Endothelial cell of umbilical vein (primary cell): ENCODE measurements at regions not wholly inside any gene's neighbourhood (a gene's known extent, or its start where the extent isn't known, plus 50 kb on each side); places are given as distances from the start of the nearest gene placed in this dataset.

Experiments
- BruUV-seq: library from RNA; stranded (reverse); fragments of 400-500 nt; replicated peaks from 2 replicates; lab custom pipeline; 2021; lab: Mats Ljungman, UMichigan
- CTCF ChIA-PET: fragments of 300-600, 350-600 bp; sonication (Branson Sonifier 250); formaldehyde crosslinking; loops from one replicate; lab custom pipeline; 2021; ENCODE audit warnings: antibody characterized with exemption, inconsistent platforms; lab: Charles Lee
- POLR2A ChIA-PET: fragments of 300-600, 350-600 bp; sonication (Branson Sonifier 250); formaldehyde crosslinking; loops from one replicate; lab custom pipeline; 2021; ENCODE audit warnings: antibody characterized with exemption, inconsistent platforms; lab: Charles Lee
- DNase-seq: peaks from one replicate; pipeline ENCODE4 v3.0.0-alpha.2; 2011; ENCODE audit warnings: low read depth, low spot score
- FAIRE-seq: peaks from 2 replicates; lab custom pipeline; 2011; peaks lifted over from hg19 to GRCh38; lab: Jason Lieb, UNC
- H2AFZ ChIP-seq: 2 replicates; pipeline ENCODE4 v1.6.0; 2012; ENCODE audit warnings: low read depth, low read length, control low read depth, inconsistent platforms
- H3K27ac ChIP-seq: 2 replicates; pipeline ENCODE4 v1.5.1; 2011; ENCODE audit warnings: low read depth, mild to moderate bottlenecking, control low read depth, low read length, moderate library complexity; ENCODE audit not compliant: insufficient read depth
- H3K27me3 ChIP-seq, 2 experiments: 2 replicates each; pipeline versions ENCODE4 v1.6.0 to v1.6.1; 2011; ENCODE audit warnings: low read length in 2 of 2, mixed read lengths in 1 of 2; ENCODE audit not compliant: control insufficient read depth in 2 of 2, insufficient read depth in 2 of 2
- H3K36me3 ChIP-seq, 2 experiments: 2 replicates in 1 of 2; 3 replicates in 1 of 2; pipeline ENCODE4 v1.5.1; 2011; ENCODE audit warnings: low read length in 2 of 2, mild to moderate bottlenecking in 1 of 2, moderate library complexity in 1 of 2; ENCODE audit not compliant: control insufficient read depth in 2 of 2, insufficient read depth in 2 of 2; ENCODE audit errors: extremely low read depth in 1 of 2
- H3K4me1 ChIP-seq: 3 replicates; pipeline ENCODE4 v1.5.1; 2011; ENCODE audit warnings: mild to moderate bottlenecking, low read length; ENCODE audit not compliant: control insufficient read depth, insufficient read depth; ENCODE audit errors: extremely low read depth
- H3K4me2 ChIP-seq: 2 replicates; pipeline ENCODE4 v1.6.1; 2011; ENCODE audit warnings: low read length, control low read depth, mixed read lengths; ENCODE audit not compliant: insufficient read depth
- H3K4me3 ChIP-seq, 3 experiments: fragments of 200-600 bp in 1 of 3; sonication (generic), shearing (Covaris generic) in 1 of 3; replicated peaks in 1 of 3; 2 replicates each; pipeline ENCODE4 v1.5.1; 2011 to 2016; ENCODE audit warnings: control low read depth in 3 of 3, low read length in 3 of 3, mild to moderate bottlenecking in 2 of 3, inconsistent platforms in 1 of 3, low read depth in 1 of 3, moderate library complexity in 1 of 3; ENCODE audit not compliant: insufficient read depth in 1 of 3
- H3K79me2 ChIP-seq: 2 replicates; pipeline ENCODE4 v1.6.0; 2012; ENCODE audit warnings: low read length, inconsistent platforms; ENCODE audit not compliant: control insufficient read depth, insufficient read depth
- H3K9ac ChIP-seq: replicated peaks from 2 replicates; pipeline ENCODE3; 2011; ENCODE audit warnings: low read length, control low read depth; ENCODE audit not compliant: insufficient read depth; ENCODE audit errors: extremely low read depth
- H3K9me1 ChIP-seq: replicated peaks from 3 replicates; pipeline ENCODE4 v1.6.0; 2011; ENCODE audit warnings: mild to moderate bottlenecking, low read length; ENCODE audit not compliant: control insufficient read depth, insufficient read depth; ENCODE audit errors: extremely low read depth
- H3K9me3 ChIP-seq: replicated peaks from 2 replicates; pipeline ENCODE4 v1.5.1; 2012; ENCODE audit warnings: low read length, inconsistent platforms; ENCODE audit not compliant: control insufficient read depth, insufficient read depth
- H4K20me1 ChIP-seq: replicated peaks from 2 replicates; pipeline ENCODE3; 2011; ENCODE audit warnings: mild to moderate bottlenecking, low read length; ENCODE audit not compliant: control insufficient read depth, insufficient read depth; ENCODE audit errors: extremely low read depth
- EZH2 ChIP-seq: IDR thresholded peaks from 2 replicates; pipeline ENCODE4 v1.6.1; 2012; ENCODE audit warnings: borderline replicate concordance, low read depth, mild to moderate bottlenecking, moderate library complexity, low read length, inconsistent platforms; ENCODE audit not compliant: severe bottlenecking
- FOS ChIP-seq: IDR thresholded peaks from 2 replicates; pipeline ENCODE4 v1.6.1; 2011; ENCODE audit warnings: mild to moderate bottlenecking, low read length, moderate library complexity, borderline replicate concordance; ENCODE audit not compliant: insufficient read depth
- GATA2 ChIP-seq: IDR thresholded peaks from 2 replicates; pipeline ENCODE4 v1.7.0; 2011; ENCODE audit warnings: low read depth, mild to moderate bottlenecking, moderate library complexity, mixed read lengths, low read length; ENCODE audit not compliant: insufficient read length, insufficient read depth
- JUN ChIP-seq: IDR thresholded peaks from 2 replicates; pipeline ENCODE4 v1.6.1; 2011; ENCODE audit warnings: borderline replicate concordance, low read depth; ENCODE audit not compliant: insufficient read length, insufficient read depth
- MYC ChIP-seq: IDR thresholded peaks from one replicate; pipeline ENCODE4 v1.6.1; 2011; ENCODE audit warnings: mild to moderate bottlenecking, low read depth, low read length
- POLR2A ChIP-seq: IDR thresholded peaks from 2 replicates; pipeline ENCODE4 v1.6.1; 2012; ENCODE audit warnings: low read depth, mild to moderate bottlenecking, control low read depth, low read length
- POLR2AphosphoS5 ChIP-seq: IDR thresholded peaks from 2 replicates; pipeline ENCODE4 v1.6.1; 2012; ENCODE audit warnings: low read depth, mild to moderate bottlenecking, control low read depth, low read length, moderate library complexity; ENCODE audit not compliant: insufficient read depth
- dilution Hi-C: fragments of 300-500 bp; cut with MboI; formaldehyde crosslinking; loops from one replicate; pipeline ENCODE4 v1.15.0; 2019; ENCODE audit warnings: low sequenced_read_pairs; ENCODE audit not compliant: extremely low pct_ligation_motif_present
- intact Hi-C: fragments of 100-400 bp; cut with micrococcal nuclease; formaldehyde crosslinking; loops from one replicate; pipeline ENCODE4 v1.10.0; 2022
- TF ChIP-seq, protein P1 (sequence below), 2 donors: IDR thresholded peaks; 1 replicate in 1 of 2; 2 replicates in 1 of 2; pipeline ENCODE4 v1.5.1; 2011; ENCODE audit warnings: low read length in 2 of 2, mild to moderate bottlenecking in 2 of 2, moderate library complexity in 2 of 2, control low read depth in 1 of 2, inconsistent platforms in 1 of 2, low read depth in 1 of 2; ENCODE audit not compliant: insufficient read depth in 1 of 2; ENCODE audit errors: extremely low read depth in 1 of 2
- TF ChIP-seq, protein P2 (sequence below): IDR thresholded peaks from 2 replicates; pipeline ENCODE4 v1.6.1; 2011; ENCODE audit not compliant: insufficient read depth, insufficient read length

DNA sequence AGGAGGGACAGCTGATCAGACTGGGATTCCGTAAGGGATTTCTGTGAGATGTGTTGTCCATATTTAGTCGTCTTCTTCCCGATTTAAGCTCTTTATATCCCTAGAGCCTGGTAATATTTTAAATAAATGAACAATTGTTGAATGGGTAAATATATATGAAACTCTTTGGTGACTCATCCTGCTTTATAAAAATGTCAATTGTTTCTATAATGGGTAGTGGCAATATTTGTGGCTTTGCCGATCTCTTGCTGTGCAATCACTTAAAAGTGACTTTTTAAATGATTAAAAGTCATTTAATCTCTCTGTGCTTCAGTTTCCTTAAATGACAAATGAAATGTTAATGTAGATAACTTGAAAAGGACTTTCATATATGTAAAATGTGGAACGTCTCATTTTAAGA is 339.2 kb downstream of the RNF144A start:
- no peak overlapping the region for H3K27ac ChIP-seq
- no peaks in the 10 kb centered on the region for H3K27me3 ChIP-seq
- ChIA-PET POLR2A (no interaction called here), CTCF (no interaction called here)
- H3K79me2 ChIP-seq = no peaks in the 10 kb centered on the region
- no peak overlapping the region for H3K9ac ChIP-seq
- FAIRE-seq = no peak
- H3K9me3 ChIP-seq = peaks cover 2% of the 10 kb centered on the region
- TF ChIP-seq JUN = no peak
- TF ChIP-seq POLR2AphosphoS5 = no peak
- no peak for TF ChIP-seq EZH2
- TF ChIP-seq FOS = no peak
- no peak for TF ChIP-seq MYC
- TF ChIP-seq, protein P1, sequence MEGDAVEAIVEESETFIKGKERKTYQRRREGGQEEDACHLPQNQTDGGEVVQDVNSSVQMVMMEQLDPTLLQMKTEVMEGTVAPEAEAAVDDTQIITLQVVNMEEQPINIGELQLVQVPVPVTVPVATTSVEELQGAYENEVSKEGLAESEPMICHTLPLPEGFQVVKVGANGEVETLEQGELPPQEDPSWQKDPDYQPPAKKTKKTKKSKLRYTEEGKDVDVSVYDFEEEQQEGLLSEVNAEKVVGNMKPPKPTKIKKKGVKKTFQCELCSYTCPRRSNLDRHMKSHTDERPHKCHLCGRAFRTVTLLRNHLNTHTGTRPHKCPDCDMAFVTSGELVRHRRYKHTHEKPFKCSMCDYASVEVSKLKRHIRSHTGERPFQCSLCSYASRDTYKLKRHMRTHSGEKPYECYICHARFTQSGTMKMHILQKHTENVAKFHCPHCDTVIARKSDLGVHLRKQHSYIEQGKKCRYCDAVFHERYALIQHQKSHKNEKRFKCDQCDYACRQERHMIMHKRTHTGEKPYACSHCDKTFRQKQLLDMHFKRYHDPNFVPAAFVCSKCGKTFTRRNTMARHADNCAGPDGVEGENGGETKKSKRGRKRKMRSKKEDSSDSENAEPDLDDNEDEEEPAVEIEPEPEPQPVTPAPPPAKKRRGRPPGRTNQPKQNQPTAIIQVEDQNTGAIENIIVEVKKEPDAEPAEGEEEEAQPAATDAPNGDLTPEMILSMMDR (IDR thresholded peaks at IDR 0.05; ENCODE audit: extremely low read depth in 1 of 2, insufficient read depth in 1 of 2, low read depth in 1 of 2, low read length in 2 of 2) = no peak
- TF ChIP-seq POLR2A = no peak
- TF ChIP-seq GATA2 = no peak
- TF ChIP-seq, protein P2, sequence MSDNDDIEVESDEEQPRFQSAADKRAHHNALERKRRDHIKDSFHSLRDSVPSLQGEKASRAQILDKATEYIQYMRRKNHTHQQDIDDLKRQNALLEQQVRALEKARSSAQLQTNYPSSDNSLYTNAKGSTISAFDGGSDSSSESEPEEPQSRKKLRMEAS = no peak
- no peaks in the 10 kb centered on the region for H3K4me1 ChIP-seq
- dilution Hi-C loops (no loop called here), intact Hi-C loops (no loop called here)
- H4K20me1 ChIP-seq = no peaks in the 10 kb centered on the region
- no peak overlapping the region for H3K4me2 ChIP-seq
- H3K36me3 ChIP-seq = no peaks in the 10 kb centered on the region
- H3K4me3 ChIP-seq = no peak overlapping the region
- BruUV-seq = no TSS peak
- no peak overlapping the region for H2AFZ ChIP-seq
- no peaks in the 10 kb centered on the region for H3K9me1 ChIP-seq
- DNase-seq = no peak
